ENCODE measurements at regions not wholly inside any gene's neighbourhood (a gene's known extent, or its start where the extent isn't known, plus 50 kb on each side); places are given as distances from the start of the nearest gene placed in this dataset.

DNA sequence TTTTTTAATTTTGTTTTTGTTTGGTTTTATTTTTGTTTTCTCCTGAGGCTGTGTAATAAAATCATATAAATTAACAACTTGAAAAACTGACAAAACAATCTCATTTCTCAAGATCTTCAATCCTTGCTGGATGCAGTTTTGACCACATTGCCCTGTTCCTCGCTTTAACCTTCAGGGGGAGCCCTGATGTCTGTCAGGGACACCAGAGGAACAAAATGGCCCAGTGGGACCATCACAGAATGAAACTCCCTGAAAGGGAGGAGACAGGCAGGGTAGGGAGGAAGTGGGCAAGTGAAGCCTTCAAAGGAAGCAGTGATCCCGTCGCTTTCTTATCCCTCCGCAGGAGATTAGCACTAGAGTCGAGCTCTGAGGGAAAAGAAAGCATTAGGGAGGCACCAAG is 274.9 kb upstream of the LDB2 start:
- DNase-seq: no peak
- Mint-ChIP-seq H3K4me1 (no peaks in the 10 kb centered on the region), H3K36me3 (ENCODE audit: low read depth) (no peaks in the 10 kb centered on the region), H3K9me3 (no peaks in the 10 kb centered on the region), H3K4me3 (no peak overlapping the region), H3K27ac (no peak overlapping the region), H3K27me3 (no peaks in the 10 kb centered on the region)
- no peak for ATAC-seq

DNA sequence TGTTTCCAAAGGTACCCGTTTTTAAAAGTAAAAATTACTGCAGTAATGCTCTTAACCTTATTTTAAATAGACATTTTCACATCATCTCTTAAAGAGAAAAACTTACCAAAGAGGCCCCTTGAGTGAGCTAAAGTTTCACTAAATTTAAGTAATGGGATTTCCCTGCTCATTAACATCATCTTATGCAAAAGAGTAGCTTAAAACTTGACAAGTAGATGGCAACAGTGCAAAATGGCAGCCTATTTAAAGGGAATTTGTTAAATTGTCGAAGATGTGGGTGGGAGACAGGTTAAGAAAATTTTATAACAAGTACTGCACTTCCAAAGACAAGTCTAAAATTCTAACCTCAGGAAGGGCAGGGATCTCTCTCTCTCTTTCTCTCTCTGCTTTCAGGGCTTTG is 271.7 kb upstream of the LDB2 start:
- no peak overlapping the region for H3K27ac Mint-ChIP-seq
- no peaks in the 10 kb centered on the region for H3K27me3 Mint-ChIP-seq
- H3K4me3 Mint-ChIP-seq: no peak overlapping the region
- H3K36me3 Mint-ChIP-seq (ENCODE audit: low read depth): no peaks in the 10 kb centered on the region
- DNase-seq: no peak
- H3K9me3 Mint-ChIP-seq: no peaks in the 10 kb centered on the region
- ATAC-seq: no peak
- no peaks in the 10 kb centered on the region for H3K4me1 Mint-ChIP-seq

DNA sequence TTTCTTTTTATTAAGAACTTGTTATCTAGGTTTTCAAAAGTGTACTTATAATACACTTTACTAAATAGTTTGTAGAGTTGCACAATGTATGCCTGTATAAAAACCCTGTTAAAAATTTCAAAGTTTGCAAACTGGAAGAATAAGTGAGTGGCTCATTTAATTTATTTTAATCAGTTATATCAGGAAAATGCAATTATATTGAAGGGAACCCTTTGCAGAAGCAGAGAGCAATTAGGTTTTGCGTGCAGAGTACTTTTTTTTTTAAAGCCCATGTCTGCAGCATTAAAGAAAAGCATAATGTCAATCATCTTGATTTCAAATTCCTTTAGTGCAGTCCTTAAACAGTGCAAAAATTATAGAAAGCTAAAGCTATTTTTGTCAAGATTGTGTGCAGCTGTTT is 271.3 kb upstream of the LDB2 start:
- H3K4me3 Mint-ChIP-seq: no peak overlapping the region
- ATAC-seq: no peak

DNA sequence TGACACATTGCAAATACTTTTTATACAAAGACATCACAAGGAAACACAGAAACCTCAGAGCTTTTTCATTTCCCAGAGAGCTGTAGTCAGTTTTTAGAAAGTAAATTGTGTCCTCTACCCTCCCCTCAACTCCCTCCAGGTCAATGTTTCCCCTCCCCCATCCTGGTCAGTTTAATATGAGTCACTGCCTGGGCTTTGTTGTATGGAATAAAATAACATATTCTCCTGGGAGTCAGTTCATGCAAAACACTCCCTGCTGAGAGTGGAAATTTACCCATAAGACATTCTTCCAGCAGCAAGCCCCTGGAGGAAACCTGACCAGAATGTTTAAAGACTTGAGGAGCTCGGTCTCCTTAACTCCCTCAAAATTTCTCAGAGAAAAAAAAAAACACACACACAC is 270.1 kb upstream of the LDB2 start:
- Mint-ChIP-seq H3K36me3 (ENCODE audit: low read depth) (no peaks in the 10 kb centered on the region), H3K27me3 (peaks cover 2% of the 10 kb centered on the region), H3K4me3 (no peak overlapping the region), H3K9me3 (peaks cover 7% of the 10 kb centered on the region), H3K4me1 (no peaks in the 10 kb centered on the region), H3K27ac (no peak overlapping the region)
- no peak for DNase-seq
- ATAC-seq: no peak

More for the DNA sequence above, 271.3 kb upstream of the LDB2 start:
- no peaks in the 10 kb centered on the region for H3K27me3 Mint-ChIP-seq
- DNase-seq: no peak
- H3K4me1 Mint-ChIP-seq: no peaks in the 10 kb centered on the region
- no peaks in the 10 kb centered on the region for H3K36me3 Mint-ChIP-seq (ENCODE audit: low read depth)
- no peak overlapping the region for H3K27ac Mint-ChIP-seq
- no peaks in the 10 kb centered on the region for H3K9me3 Mint-ChIP-seq

GRCh38 chr4:17166954-17167353 is 268.5 kb upstream of the LDB2 start:
- Mint-ChIP-seq H3K9me3 (peaks cover 13% of the 10 kb centered on the region), H3K4me1 (no peaks in the 10 kb centered on the region), H3K27ac (no peak overlapping the region), H3K27me3 (peaks cover 2% of the 10 kb centered on the region), H3K4me3 (no peak overlapping the region), H3K36me3 (ENCODE audit: low read depth) (no peaks in the 10 kb centered on the region)
- ATAC-seq (no peak), DNase-seq (no peak)

DNA sequence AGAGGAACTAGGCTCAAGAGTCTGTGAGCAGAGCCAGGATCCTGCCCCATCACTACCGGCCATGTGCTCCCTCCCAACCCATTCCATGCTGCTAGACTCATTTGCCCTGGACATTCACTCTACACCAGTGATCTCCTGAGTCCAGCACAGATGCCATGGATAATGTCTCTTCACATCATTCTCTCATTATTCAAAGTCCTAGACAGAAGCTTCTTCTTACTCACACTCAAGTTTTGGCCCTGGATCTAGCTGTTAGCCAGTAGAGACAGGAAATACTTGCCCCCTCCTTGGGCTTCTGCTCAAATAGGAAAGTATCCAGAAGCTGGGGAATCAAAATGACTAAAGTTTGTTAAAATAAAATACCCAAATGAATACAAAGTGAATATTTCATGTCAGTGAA is 266.8 kb upstream of the LDB2 start:
- Mint-ChIP-seq H3K27me3 (peaks cover 2% of the 10 kb centered on the region), H3K4me1 (no peaks in the 10 kb centered on the region), H3K9me3 (peaks cover 29% of the 10 kb centered on the region), H3K4me3 (no peak overlapping the region), H3K36me3 (ENCODE audit: low read depth) (no peaks in the 10 kb centered on the region), H3K27ac (no peak overlapping the region)
- DNase-seq (no peak), ATAC-seq (no peak)

GRCh38 chr4:17164666-17165065 is 266.2 kb upstream of the LDB2 start:
- Mint-ChIP-seq H3K4me3 (no peak overlapping the region), H3K9me3 (peaks cover 35% of the 10 kb centered on the region), H3K36me3 (ENCODE audit: low read depth) (no peaks in the 10 kb centered on the region), H3K4me1 (no peaks in the 10 kb centered on the region), H3K27ac (no peak overlapping the region), H3K27me3 (peaks cover 4% of the 10 kb centered on the region)
- ATAC-seq (no peak), DNase-seq (no peak)

DNA sequence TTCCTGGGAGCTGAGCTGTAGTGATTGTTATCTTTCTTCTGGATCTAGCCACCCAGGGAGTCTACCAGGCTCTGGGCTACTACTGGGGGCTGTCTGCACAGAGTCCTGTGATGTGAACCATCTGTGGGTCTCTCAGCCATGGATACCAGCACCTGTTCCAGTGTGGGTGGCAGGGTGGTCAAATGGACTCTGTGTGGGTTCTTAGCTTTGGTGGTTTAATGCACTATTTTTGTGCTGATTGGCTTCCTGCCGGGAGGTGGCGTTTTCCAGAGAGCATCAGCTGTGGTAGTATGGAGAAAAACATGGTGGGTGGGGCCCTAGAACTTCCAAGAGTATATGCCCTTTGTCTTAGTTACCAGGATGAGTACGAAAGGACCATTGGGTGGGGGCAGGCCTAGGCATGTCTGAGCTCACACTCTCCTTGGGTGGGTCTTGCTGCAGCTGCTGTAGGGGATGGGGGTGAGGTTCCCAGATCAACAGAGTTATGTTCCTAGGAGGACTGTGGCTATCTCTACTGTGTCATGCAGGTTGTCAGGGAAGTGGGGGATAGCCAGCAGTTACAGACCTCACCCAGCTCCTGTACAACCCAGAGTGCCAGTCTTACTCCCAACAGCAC is 264.8 kb upstream of the LDB2 start:
- H3K27ac Mint-ChIP-seq: no peak overlapping the region
- no peaks in the 10 kb centered on the region for H3K4me1 Mint-ChIP-seq
- H3K27me3 Mint-ChIP-seq: peaks cover 5% of the 10 kb centered on the region
- no peaks in the 10 kb centered on the region for H3K36me3 Mint-ChIP-seq (ENCODE audit: low read depth)
- ATAC-seq: no peak
- no peak for DNase-seq
- no peak overlapping the region for H3K4me3 Mint-ChIP-seq
- H3K9me3 Mint-ChIP-seq: peaks cover 37% of the 10 kb centered on the region

DNA sequence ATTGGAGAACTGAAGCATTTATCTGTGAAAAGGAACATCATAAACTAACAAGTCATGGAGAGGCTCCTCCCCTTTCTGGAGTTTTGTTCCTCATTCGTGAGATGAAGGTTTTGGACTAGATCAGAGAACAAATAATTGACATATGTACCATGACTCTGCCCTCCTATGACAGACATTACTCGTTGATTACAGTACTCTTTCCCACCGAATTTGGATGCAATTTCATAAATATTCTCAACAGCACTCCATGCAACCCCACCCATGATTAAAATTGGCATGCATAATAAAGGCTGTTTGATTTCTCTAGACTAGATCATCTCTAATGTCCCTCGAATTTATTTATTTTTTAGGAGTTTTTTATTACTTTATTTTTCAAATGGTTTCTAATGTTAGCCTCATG is 258.9 kb upstream of the LDB2 start:
- H3K4me3 Mint-ChIP-seq: no peak overlapping the region
- no peak for ATAC-seq
- H3K27me3 Mint-ChIP-seq: peaks cover 4% of the 10 kb centered on the region
- no peaks in the 10 kb centered on the region for H3K36me3 Mint-ChIP-seq (ENCODE audit: low read depth)
- peaks cover 26% of the 10 kb centered on the region for H3K9me3 Mint-ChIP-seq
- no peak overlapping the region for H3K27ac Mint-ChIP-seq
- no peak for DNase-seq
- H3K4me1 Mint-ChIP-seq: no peaks in the 10 kb centered on the region

DNA sequence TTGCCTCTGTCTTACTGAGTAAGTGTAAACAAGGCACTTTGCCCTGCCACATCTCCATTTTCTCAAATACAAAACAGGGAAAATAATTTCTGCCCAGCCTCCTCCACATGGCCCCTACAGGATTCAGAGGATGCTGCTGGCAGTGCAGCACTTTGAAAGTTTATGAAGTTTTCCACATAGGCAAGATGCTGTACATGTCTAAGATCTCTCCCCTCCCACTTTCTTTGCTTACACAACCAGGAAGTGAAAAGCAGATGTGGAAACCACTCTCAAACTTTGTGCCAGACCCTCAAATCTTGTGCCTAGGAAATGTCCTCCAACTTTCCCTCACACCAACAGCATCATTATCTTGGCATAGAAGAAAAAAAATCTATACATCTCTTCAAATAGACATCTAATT is 257.0 kb upstream of the LDB2 start:
- peaks cover 10% of the 10 kb centered on the region for H3K9me3 Mint-ChIP-seq
- H3K4me3 Mint-ChIP-seq: no peak overlapping the region
- peaks cover 4% of the 10 kb centered on the region for H3K27me3 Mint-ChIP-seq
- H3K36me3 Mint-ChIP-seq (ENCODE audit: low read depth): no peaks in the 10 kb centered on the region
- DNase-seq (no peak), ATAC-seq (no peak)
- no peaks in the 10 kb centered on the region for H3K4me1 Mint-ChIP-seq
- no peak overlapping the region for H3K27ac Mint-ChIP-seq

GRCh38 chr4:17153572-17153971 is 255.1 kb upstream of the LDB2 start:
- no peaks in the 10 kb centered on the region for H3K27me3 Mint-ChIP-seq
- peaks cover 7% of the 10 kb centered on the region for H3K9me3 Mint-ChIP-seq
- no peaks in the 10 kb centered on the region for H3K36me3 Mint-ChIP-seq (ENCODE audit: low read depth)
- DNase-seq (no peak), ATAC-seq (no peak)
- no peak overlapping the region for H3K27ac Mint-ChIP-seq
- H3K4me3 Mint-ChIP-seq: no peak overlapping the region
- H3K4me1 Mint-ChIP-seq: no peaks in the 10 kb centered on the region

DNA sequence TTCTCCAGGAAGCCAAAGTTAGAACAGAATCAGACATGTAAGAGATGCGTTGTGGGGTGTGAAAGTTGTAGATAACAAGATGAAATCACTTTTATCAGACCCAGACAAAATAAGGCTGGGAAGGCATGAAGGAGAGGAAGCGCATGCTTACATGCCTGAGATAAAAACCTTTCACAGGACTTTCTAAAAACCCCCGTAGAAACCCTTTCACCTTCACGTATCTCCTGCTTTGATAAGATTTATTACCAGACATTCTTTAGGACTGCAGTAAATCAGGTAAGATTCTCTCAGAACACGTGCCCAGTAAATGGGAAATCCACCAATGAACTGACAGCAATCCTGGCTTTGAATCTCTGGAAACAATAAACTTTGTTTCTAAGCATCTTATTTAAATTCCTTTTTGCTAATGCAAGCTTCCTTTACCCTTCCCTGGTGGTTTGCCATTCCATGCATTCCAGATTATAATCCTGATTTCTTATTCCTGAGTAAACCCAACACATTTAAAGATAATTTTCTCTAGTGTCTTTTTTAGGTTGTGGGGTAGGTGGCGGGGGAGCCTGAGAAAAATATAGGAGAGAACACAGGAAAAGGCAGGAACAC is 254.6 kb upstream of the LDB2 start:
- Mint-ChIP-seq H3K27me3 (no peaks in the 10 kb centered on the region), H3K9me3 (peaks cover 7% of the 10 kb centered on the region), H3K4me1 (no peaks in the 10 kb centered on the region), H3K27ac (no peak overlapping the region), H3K36me3 (ENCODE audit: low read depth) (no peaks in the 10 kb centered on the region), H3K4me3 (no peak overlapping the region)
- ATAC-seq: no peak
- no peak for DNase-seq

DNA sequence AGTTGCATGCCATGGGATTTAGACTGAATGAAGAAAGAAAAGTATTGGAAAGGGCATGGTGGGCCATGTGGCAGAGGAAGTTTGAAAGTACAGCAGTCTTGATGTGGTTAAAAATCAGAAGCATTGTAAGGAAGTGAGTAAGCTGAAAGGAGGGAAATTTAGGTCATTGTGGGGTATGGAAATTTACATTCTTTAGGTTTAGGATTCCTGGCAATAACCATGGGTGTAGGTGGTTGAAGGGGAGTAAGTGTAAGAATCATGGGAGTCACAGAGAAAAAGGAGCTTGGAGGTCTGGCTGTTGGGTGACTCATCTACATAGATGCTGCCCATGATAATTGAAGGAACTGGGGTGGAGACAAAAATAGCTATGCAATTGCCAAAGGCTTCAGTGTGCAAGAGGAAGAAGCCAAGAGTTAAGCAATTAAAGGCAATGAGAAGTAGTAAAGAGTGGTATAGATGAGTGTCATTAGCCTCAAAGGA is 243.8 kb upstream of the LDB2 start:
- Mint-ChIP-seq H3K9me3 (peaks cover 29% of the 10 kb centered on the region), H3K4me1 (peaks cover 5% of the 10 kb centered on the region), H3K27me3 (no peaks in the 10 kb centered on the region), H3K36me3 (ENCODE audit: low read depth) (no peaks in the 10 kb centered on the region), H3K4me3 (no peak overlapping the region), H3K27ac (no peak overlapping the region)
- no peak for DNase-seq
- peak; percentile 36 for ATAC-seq

- H3K4me3 Mint-ChIP-seq: no peak overlapping the region
- H3K4me1 Mint-ChIP-seq: peaks cover 5% of the 10 kb centered on the region
- H3K27me3 Mint-ChIP-seq: peaks cover 2% of the 10 kb centered on the region
- peaks cover 23% of the 10 kb centered on the region for H3K9me3 Mint-ChIP-seq
- no peak for ATAC-seq
- no peaks in the 10 kb centered on the region for H3K36me3 Mint-ChIP-seq (ENCODE audit: low read depth)
- H3K27ac Mint-ChIP-seq: no peak overlapping the region
- no peak for DNase-seq
Measured at GRCh38 chr4:17138847-17139246, 240.4 kb upstream of the LDB2 start.

GRCh38 chr4:17134565-17134964 is 236.1 kb upstream of the LDB2 start:
- peaks cover 2% of the 10 kb centered on the region for H3K27me3 Mint-ChIP-seq
- no peaks in the 10 kb centered on the region for H3K36me3 Mint-ChIP-seq (ENCODE audit: low read depth)
- H3K27ac Mint-ChIP-seq: no peak overlapping the region
- ATAC-seq (no peak), DNase-seq (no peak)
- peaks cover 20% of the 10 kb centered on the region for H3K9me3 Mint-ChIP-seq
- no peak overlapping the region for H3K4me3 Mint-ChIP-seq
- H3K4me1 Mint-ChIP-seq: no peaks in the 10 kb centered on the region

GRCh38 chr4:17134100-17134499 is 235.7 kb upstream of the LDB2 start:
- no peak overlapping the region for H3K4me3 Mint-ChIP-seq
- H3K27ac Mint-ChIP-seq: no peak overlapping the region
- DNase-seq (no peak), ATAC-seq (no peak)
- H3K4me1 Mint-ChIP-seq: no peaks in the 10 kb centered on the region
- H3K36me3 Mint-ChIP-seq (ENCODE audit: low read depth): no peaks in the 10 kb centered on the region
- H3K9me3 Mint-ChIP-seq: peaks cover 15% of the 10 kb centered on the region
- H3K27me3 Mint-ChIP-seq: peaks cover 2% of the 10 kb centered on the region
